ENCODE measurements at regions not wholly inside any gene's neighbourhood (a gene's known extent, or its start where the extent isn't known, plus 50 kb on each side); places are given as distances from the start of the nearest gene placed in this dataset.

- H3K23ac ChIP-seq (ENCODE audit: insufficient read length, low read depth, low read length), result no peak overlapping the region
- H2BK12ac ChIP-seq (ENCODE audit: insufficient read length, low read depth, low read length), result no peak overlapping the region
- H3K27me3 Mint-ChIP-seq (ENCODE audit: low read depth), result no peaks in the 10 kb centered on the region
- H3K79me2 ChIP-seq (ENCODE audit: insufficient read depth, low read length), result no peaks in the 10 kb centered on the region
- no peak overlapping the region for H3K4me2 ChIP-seq (ENCODE audit: insufficient read depth, insufficient read length, low read length)
- H3K9ac ChIP-seq (ENCODE audit: extremely low read depth, insufficient read length, low read length), result no peak overlapping the region
- H3K9me3 ChIP-seq (ENCODE audit: control insufficient read depth, low read depth, low read length), result no peaks in the 10 kb centered on the region
- no peak for DNase-seq
- H3K4me1 Mint-ChIP-seq, result no peaks in the 10 kb centered on the region
- no peak overlapping the region for H3K27ac ChIP-seq (ENCODE audit: insufficient read length, low read depth, low read length)
- no peak overlapping the region for H4K5ac ChIP-seq (ENCODE audit: insufficient read length, low read depth, low read length)
- H4K20me1 ChIP-seq (ENCODE audit: control insufficient read depth, insufficient read depth, insufficient read length), result no peaks in the 10 kb centered on the region
- H3K27me3 ChIP-seq (ENCODE audit: insufficient read depth, low read length), result no peaks in the 10 kb centered on the region
- H2BK5ac ChIP-seq (ENCODE audit: insufficient read length, low read length), result no peak overlapping the region
- no peak overlapping the region for H3T11ph ChIP-seq (ENCODE audit: low read length)
- no CpG with 5 or more reads among the region's 1 CpG for WGBS (ENCODE audit: extremely low coverage, insufficient read length, low lambda C conversion rate)
- peaks cover 0 to 3% (median 2%) of the 10 kb centered on the region in 3 experiments; a peak in 1 of 7 replicates for H3K36me3 Mint-ChIP-seq (ENCODE audit: insufficient read depth in 1 of 3, low read depth in 3 of 3)
- no peak overlapping the region for H3K4ac ChIP-seq (ENCODE audit: low read depth, low read length)
- no peak overlapping the region for H3K14ac ChIP-seq (ENCODE audit: insufficient read depth, low read length)
- no peak overlapping the region for H4K91ac ChIP-seq (ENCODE audit: insufficient read length, low read depth, low read length)
- no peak overlapping the region for H4K8ac ChIP-seq (replicated peaks; ENCODE audit: insufficient read length, low read depth, low read length)
- H3K23me2 ChIP-seq (ENCODE audit: insufficient read length, low read depth, low read length, poor library complexity, severe bottlenecking), result no peaks in the 10 kb centered on the region
- H3K4me1 ChIP-seq (ENCODE audit: insufficient read depth, low read length), result no peaks in the 10 kb centered on the region
- H2AK5ac ChIP-seq (ENCODE audit: insufficient read length, low read length), result no peak overlapping the region
- no peak overlapping the region for H2BK120ac ChIP-seq (ENCODE audit: low read depth, low read length, poor library complexity, severe bottlenecking)
- H3K56ac ChIP-seq (ENCODE audit: insufficient read length, low read depth, low read length), result no peak overlapping the region
- H2AFZ ChIP-seq (ENCODE audit: low read length), result no peak overlapping the region
- no peak overlapping the region for H2BK15ac ChIP-seq (ENCODE audit: low read depth, low read length)
- no peak overlapping the region for H3K27ac Mint-ChIP-seq
- no peaks in the 10 kb centered on the region for H3K79me1 ChIP-seq (ENCODE audit: insufficient read depth, low read depth, low read length, poor library complexity, severe bottlenecking)
- H3K4me3 Mint-ChIP-seq, result no peak overlapping the region
- TF ChIP-seq, protein P1, sequence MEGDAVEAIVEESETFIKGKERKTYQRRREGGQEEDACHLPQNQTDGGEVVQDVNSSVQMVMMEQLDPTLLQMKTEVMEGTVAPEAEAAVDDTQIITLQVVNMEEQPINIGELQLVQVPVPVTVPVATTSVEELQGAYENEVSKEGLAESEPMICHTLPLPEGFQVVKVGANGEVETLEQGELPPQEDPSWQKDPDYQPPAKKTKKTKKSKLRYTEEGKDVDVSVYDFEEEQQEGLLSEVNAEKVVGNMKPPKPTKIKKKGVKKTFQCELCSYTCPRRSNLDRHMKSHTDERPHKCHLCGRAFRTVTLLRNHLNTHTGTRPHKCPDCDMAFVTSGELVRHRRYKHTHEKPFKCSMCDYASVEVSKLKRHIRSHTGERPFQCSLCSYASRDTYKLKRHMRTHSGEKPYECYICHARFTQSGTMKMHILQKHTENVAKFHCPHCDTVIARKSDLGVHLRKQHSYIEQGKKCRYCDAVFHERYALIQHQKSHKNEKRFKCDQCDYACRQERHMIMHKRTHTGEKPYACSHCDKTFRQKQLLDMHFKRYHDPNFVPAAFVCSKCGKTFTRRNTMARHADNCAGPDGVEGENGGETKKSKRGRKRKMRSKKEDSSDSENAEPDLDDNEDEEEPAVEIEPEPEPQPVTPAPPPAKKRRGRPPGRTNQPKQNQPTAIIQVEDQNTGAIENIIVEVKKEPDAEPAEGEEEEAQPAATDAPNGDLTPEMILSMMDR (conservative IDR thresholded peaks at IDR 0.05), result no peak
- H3K9me3 Mint-ChIP-seq, result peaks cover 2 to 3% of the 10 kb centered on the region in 2 experiments; a peak in 4 of 5 replicates
- H2BK20ac ChIP-seq (ENCODE audit: low read depth, low read length, poor library complexity, severe bottlenecking), result no peak overlapping the region
- H3K18ac ChIP-seq (ENCODE audit: insufficient read length, low read depth, low read length), result no peak overlapping the region
Measured at GRCh38 chr11:110371084-110371483, 58.7 kb upstream of the FDX1 start.
